HG03469 (cell line): ENCODE measurements at regions not wholly inside any gene's neighbourhood (a gene's known extent, or its start where the extent isn't known, plus 50 kb on each side); places are given as distances from the start of the nearest gene placed in this dataset.
"Not testable (repeated sequence)": the region's sequence is repeated elsewhere in the genome, so short reads cannot be mapped to it uniquely, and the experiment has no call there.

Experiments used
- ATAC-seq: cut with Tn5 transposase; IDR thresholded peaks from one replicate; pipeline ENCODE4 v1.9.1; 2021; ENCODE audit warnings: mild to moderate bottlenecking, moderate library complexity, moderate number of reproducible peaks; ENCODE audit not compliant: unreplicated experiment

DNA sequence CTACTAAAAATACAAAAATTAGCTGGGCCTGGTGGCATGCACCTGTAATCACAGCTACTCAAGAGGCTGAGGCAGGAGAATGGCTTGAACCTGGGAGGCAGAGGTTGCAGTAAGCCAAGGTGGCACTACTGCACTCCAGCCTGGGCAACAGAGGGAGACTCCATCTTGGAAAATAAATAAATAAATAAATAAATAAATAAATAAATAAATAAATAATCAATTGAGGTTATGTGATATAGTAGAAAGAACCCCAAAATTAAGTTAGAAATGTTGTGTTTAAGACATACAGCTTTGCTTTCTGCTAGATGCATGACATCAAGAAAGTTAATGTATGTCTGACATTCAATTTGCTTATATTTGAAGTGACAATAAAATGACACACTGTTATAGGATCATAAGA, 1277.7 kb upstream of the ADGRL2 start:
- not testable (repeated sequence) for ATAC-seq

DNA sequence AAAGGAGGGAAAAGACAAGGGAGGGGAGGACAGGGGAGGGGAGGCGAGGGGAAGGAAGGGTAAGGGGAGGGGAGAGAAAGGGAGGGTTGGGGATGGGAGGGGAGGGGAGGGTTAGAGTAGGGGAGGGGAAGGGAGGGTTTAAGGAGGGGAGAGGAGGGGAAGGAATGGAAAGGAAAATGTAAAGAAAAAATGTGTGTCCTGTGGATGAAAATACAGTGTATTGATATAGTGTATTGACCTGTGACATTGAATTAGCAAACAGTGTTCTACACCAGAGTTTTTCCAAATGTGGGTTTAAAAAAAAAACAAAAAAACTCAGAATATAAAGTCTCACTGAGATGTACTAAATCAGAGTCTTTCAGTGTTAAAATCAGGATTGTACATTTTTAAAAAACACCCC, 1279.8 kb upstream of the ADGRL2 start:
- ATAC-seq, result no peak

DNA sequence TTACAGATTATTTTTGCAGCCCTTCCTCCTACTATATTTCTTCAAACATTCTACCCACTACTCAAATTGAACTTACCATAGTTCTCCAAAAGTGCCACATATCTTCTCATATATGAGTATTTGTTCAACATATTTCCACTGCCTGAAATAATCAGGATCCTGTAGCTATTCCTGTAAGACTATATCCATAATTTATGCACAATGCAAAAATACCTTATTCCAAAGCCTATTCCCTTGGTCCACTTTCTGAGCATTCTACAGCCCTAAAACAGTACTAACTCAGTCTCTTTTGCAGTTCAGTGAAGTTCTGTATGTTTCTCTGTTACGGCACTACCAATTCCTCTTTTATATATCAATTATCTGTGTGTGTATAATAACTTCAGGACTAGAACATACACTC, 1283.7 kb upstream of the ADGRL2 start:
- ATAC-seq, result no peak

DNA sequence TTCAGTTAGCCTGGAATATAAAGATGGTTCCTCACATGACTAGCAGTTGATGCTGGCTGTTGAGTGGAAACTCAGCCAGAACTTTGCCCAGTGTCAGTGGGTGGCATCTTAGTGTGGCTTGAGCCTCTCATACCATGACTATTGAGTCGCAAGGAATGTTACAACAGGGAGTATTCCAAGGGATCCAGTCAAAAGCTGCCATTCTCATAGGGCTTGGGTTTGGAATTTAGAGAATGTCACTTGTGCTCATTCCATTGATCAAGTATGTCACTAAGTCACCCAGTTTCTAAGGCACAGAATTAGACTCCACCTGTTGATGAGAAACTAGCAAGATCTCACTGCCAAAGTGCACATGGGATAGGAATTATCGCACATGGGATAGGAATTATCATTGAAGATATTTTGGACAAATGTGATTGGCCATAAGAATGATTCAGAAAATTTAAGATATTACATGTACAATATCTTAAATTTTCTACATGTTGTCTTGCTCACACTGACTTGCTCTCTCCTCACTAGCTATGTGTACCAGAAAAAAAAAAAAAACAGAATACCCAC, 1290.7 kb upstream of the ADGRL2 start:
- ATAC-seq, result no peak

DNA sequence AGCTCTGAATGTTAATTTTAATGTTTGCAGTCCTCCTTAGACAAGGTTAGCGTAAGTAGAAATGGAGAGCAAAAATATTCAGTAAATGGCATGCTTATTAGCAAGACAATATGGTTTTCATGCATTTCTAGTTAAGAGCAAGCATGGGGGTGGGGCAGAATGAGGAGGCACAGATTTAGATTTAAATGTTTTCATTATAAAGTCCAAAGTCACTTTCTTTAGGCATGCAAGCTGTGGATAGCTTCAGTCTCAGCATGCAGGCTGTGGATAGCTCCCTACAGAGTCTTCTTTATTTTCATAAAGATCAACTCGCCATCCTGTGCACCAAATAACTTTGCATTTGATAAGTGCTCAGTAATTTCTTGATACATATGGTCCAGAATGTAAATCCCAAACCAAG, 1294.5 kb upstream of the ADGRL2 start:
- no peak for ATAC-seq

DNA sequence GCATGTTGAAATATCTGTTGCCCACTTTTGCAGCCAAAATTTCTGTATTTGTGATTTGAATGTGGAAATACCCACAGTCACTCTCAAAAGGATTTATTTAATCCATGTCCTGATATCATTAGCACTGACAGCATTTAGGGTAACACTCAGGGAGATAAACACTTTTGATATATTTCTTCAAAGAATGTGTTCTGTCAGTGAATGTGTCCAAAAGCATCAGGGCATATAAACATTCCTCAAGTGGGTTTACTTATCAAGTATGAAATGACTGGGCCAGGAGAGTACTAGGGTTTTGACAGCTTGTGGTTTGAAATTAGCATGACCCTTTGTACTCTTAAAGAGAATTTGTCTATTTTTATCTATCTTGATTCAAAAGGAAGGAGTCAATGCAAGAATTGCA, 1302.1 kb upstream of the ADGRL2 start:
- ATAC-seq, result no peak

DNA sequence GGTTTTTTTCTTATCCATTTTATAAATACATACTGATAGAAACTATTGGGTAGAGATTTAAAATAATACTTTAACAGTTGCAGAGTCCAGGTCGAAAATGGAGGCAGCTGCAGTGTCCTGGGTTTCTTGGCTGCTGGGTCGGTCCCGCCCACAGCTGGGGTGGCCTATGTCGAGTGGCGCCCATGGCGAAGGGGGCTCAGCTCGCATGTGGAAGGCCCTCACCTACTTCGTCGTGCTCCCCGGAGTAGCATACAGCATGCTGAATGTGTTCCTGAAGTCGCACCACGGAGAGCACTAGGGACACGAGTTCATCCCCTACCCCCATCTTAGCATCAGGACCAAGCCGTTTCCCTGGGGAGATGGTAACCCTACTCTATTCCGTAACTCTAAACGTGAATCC, 1304.9 kb upstream of the ADGRL2 start:
- ATAC-seq, result no peak

DNA sequence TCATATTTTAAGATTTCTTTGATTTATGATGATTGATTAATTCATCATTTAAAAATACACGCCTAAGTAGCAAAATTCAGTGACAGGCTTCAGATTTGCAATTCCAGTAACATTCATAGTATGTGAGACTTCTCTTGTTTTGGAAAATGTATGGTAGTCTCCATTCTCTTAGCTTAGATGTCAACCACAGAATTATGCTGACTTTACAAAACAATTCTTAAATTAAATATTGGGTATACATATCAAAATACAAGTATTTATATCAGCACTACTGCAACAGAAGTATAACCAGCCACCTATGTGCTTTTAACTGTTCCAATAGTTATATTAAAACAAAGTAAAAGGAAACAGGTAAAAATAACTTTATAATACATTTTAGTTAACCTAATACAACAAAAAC, 1328.6 kb upstream of the ADGRL2 start:
- no peak for ATAC-seq

DNA sequence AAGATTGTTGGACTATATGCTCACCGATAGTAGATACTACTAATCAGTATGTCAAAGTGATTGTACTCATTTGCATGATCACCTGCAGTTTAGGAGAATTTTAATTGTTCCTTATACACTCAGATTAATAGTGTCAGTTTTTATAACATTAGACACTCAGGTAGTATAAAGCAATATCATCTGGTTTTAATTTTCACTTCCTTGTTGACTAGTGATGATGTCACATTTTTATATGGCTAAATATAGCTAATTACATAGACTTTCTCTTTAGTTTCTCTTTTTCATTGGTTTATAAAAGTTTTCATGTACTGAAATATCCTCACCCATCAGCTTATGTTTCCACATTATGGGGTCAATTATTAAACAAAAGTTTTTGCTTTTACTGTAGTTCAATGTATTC, 1332.4 kb upstream of the ADGRL2 start:
- no peak for ATAC-seq

DNA sequence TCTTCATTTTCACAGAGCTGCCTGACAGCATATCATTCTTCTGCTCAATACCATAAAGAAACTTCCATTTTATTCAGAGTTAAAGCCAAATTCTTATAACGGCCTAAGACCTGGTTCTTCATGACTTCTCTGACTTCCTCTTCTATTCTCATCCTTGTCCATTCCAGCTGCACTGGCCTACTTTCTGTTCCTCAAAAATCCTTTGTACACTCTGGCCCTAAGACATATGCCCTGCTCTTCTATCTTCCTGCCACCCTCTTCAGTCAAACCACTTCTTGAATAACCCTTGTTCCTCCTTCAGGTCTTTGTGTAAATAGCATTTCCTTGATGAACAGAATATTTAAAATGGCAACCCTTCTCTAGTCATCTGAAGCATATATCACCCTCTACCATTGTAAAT, 1338.7 kb upstream of the ADGRL2 start:
- no peak for ATAC-seq

DNA sequence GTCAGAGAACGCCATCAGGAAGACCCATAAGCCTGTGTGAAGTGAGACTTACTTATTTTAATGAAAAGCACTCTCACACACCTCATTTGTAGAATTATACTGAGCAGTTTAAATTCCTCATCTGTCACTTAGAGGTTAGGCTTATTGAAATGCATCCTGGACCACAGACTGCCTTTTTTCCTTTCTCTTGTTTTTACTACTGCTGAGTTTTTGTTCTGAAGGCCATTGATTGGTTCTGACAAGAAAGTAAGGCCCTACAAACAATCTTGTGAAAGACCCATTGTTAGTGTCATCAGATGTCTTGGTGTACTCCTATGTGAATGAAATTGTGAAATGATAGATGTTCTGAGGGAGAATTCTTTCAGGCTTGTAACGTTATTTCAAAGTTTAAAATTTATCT, 1343.3 kb upstream of the ADGRL2 start:
- no peak for ATAC-seq

DNA sequence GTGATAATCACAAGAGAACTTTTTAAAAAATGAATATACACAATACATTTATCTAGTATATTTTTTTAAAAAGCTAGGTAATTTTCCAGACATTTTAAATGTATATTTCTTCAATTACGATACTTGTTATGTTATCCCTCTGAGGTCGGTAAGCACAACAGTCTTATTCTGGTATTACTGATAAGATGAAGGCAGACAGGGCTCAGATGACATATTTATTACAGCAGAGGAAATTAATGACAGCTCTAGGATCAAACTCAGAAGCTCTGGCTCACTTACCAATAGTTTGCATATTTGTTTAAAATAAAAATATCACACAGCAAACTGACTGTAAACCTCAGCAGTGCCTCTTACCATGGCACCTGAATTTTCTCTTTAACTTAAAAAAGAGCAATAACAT, 1347.0 kb upstream of the ADGRL2 start:
- no peak for ATAC-seq

DNA sequence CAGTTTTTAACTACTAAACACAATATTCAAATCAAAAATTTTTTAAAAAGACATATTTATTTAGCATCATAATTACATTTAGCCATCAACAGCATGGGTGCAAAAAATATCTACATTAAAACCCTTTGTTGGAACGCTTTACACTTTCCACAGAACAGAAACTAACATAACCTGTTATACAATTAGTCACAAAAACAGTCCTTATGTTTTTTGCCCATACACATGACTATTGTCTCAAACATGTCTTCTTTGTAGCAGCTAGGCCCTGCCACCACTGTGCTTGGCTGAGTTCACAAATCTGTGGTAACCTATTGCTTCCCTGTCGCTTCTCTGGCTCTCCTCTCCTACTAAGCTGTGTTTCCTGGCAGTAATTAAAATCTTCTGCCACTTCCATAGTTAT, 1350.0 kb upstream of the ADGRL2 start:
- no peak for ATAC-seq

DNA sequence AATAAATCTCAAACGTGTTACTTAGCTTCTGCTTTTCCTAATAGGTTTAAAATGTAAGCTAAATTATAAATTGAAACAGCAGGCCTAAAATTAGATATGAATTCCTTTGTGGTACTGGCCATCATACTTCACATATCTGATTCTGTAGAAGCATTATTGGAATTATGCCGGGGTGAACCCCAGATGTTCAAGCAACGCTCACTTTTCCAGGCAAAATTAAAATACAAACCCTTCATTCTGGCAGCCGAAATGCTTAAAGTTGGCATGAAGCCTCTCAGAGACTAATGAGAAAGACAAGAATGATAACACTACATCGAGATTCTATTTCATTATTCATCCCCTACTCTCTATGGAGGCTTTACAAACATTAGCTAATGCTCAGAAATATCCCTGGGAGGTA, 1352.7 kb upstream of the ADGRL2 start:
- ATAC-seq, result no peak

DNA sequence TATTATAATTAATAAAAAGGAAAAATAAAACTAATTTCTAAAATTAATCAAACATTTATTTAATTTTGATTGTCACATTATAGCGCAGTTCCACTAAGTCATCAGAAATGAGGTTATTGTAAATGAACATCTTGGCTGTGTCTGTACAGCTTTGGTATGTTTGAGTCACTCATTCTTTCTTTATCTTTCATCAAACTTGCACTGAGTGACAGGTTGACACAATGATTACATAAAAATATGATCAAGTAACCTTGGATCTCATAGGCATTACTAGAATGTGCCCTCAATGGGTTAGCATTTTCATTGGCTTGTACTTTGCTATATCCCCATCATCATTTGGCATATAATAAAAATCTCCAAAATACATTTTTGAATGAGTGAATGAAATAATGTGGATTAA, 1353.2 kb upstream of the ADGRL2 start:
- no peak for ATAC-seq

DNA sequence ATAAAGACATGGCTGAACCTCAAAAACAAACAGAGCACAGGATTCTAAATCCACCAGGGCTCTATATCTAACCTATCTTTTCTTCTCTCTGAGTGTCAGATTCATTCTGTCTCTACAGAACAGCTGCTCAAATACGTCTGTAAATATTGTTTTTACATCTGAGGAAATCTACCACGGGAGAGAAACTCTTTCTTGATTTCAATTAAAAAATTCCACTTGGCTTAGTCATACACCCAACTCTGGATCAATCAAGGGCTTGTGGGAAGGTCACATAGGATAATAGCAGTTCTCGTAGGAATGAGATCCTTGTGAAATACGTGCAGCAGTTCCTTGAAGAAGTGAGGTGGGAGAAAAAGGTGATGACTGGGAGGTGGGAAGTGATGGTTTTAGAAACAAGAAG, 1355.7 kb upstream of the ADGRL2 start:
- ATAC-seq, result no peak

DNA sequence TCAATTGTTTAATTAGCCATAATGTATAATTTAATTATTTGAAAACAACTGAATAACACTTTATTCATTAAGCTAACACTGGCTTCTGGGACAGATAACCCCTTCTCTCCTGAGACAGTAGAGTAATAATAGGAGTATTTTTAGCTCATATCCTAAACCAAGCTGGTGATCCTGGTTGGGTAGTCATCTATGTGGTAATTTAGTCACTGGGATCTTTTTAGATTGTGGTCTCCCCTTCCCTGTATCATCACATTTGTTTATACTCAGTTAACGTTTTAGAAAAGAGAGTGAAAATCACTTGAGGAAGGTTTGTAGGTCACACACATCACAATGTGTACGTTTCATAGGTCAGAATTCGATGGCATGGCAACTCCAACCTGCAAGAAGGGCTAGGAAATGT, 1356.6 kb upstream of the ADGRL2 start:
- ATAC-seq, result no peak

DNA sequence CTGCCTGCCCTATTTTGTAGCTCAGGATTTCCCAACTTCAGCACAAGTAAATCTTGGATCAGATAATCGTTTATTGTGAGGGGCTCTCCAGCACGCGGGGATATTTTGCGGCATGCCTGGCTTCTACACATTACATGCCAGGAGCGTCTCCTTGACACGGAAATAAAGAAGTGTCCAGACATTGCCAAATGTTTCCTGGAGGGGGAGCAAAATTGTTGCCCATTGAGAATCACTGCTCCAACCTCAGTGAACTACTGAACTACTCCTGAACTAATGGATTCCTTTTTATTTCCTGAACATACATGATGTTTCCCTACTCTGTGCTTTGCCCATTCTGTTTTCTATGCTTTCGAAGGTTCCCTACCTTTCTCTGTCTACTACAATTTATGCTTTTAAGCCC, 1359.1 kb upstream of the ADGRL2 start:
- ATAC-seq, result no peak

DNA sequence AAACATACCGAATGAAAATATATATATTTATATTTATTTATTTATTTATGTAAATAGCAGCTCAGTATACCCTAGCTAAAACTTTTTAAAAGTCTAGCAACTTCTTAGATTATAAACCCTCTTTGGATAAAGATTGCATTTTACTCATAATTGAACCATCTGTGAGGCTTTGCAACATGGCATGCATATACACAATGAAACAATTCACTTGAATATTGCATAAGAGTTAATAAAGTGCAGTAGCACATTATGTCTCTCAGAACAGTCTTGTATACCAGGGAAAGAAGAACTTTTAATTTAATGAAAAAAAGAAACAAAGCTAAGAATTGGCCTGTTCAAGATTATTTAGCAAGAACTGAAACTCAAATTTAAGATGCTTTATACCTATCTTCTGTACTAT, 1363.9 kb upstream of the ADGRL2 start:
- ATAC-seq, result no peak

DNA sequence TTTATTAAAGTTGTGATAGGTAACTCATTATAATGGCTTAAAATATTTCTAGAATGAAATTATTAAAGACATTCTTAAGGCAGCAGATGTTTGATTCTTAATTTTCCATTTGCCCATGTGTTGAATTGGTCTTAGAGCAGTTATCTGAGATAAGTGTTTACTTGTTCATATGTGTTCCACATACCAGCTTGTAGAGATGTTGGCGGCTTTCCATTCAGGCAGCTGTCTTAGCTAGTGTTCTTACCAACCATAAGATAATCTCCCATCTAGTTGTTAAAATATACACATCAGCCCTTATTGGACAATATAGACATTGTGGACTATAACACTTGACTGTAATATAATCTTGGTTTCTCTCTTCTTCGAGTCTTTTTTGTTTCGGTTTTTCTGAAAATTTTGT, 1372.9 kb upstream of the ADGRL2 start:
- ATAC-seq, result no peak

DNA sequence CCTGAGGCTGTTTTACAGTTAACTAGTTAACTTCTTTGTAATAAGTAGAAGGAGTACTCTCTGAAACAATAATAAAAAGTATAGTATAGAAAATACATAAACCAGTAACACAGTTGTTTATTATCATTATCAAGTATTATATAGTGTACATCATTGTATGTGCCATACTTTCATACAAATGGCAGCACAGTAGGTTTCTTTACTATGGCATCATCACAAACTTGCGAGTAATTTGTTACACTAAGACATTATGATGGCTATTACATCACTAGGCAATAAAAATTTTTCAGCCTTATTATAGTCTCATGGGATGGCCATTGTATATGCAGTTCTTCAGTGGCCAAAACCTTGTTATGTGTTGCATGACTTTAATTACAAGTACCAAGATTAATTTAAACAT, 1376.5 kb upstream of the ADGRL2 start:
- no peak for ATAC-seq

DNA sequence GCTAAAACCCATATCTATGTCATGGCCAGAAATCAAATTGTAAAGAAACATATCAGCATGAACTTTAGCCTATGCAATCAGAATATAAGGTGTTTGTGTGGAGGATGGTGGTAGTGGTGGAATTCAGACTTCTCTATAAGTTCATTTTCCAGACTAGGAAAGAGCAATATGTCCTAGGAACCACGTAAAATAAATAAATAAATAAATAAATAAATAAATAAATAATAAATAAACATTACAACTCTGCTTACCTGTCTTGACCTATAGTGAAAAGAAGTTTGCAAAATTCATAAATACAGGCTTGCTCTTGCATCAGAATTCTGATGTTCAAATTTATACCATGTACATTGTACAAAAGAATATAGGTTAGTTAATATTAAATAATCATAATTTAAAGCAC, 1382.6 kb upstream of the ADGRL2 start:
- ATAC-seq, result no peak

DNA sequence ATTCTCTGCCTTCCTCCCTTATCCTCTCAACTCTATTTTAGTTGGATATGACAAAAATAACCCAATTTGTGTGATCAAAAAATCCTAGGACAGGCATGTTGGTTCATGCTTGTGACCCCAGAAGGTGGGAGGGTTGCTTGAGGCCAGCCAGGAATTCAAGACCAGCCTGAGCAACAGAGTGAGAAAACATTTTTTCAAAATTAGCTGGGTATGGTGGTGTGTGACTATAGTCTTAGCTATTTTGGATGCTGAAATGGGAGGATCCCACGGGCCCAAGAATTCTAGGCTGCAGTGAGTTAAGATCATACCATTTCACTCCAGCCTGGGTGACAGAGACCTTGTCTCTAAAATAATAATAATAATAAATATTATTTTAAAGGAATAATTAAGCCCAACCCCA, 1383.1 kb upstream of the ADGRL2 start:
- no peak for ATAC-seq

DNA sequence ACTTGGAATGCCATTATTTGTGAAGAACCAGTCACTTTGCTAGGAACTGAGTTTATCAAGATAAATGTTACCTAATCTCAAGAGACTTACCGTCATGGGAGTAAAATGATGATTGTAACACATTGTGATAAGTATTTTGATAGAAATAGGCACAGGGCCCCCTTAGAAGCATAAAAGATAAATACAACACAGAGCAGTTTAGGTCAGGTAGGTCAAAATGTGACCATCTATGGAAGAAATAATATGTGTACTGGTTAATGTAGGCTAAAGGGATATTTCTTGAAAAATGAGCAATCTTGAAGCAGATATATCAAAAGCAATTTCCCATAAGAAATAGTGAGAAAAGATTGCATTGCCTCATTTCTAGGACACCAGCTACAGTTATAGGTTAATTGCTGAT, 1386.8 kb upstream of the ADGRL2 start:
- ATAC-seq, result no peak
